ENCODE measurements at regions not wholly inside any gene's neighbourhood (a gene's known extent, or its start where the extent isn't known, plus 50 kb on each side); places are given as distances from the start of the nearest gene placed in this dataset.

DNA sequence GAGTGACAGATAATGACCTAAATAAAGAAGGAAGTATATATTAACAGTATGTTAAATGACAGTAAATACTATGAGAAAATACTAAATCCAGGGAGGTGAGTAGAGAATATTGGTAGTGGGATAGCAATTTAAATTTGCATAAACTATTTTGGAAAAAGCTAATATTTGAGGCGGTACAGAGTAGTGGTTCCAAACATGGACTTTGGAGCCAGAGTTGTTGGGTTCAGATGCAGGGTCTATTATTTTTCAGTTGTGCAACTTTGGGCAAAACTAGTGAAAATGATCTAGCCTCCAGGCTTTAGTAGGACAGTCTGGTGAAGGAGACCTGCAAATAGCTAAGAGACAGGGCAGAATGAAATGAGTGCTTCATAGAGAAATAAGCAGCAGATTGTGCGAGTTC lies 84.8 kb upstream of the SOX3 start:
- TF ChIP-seq, protein P1, sequence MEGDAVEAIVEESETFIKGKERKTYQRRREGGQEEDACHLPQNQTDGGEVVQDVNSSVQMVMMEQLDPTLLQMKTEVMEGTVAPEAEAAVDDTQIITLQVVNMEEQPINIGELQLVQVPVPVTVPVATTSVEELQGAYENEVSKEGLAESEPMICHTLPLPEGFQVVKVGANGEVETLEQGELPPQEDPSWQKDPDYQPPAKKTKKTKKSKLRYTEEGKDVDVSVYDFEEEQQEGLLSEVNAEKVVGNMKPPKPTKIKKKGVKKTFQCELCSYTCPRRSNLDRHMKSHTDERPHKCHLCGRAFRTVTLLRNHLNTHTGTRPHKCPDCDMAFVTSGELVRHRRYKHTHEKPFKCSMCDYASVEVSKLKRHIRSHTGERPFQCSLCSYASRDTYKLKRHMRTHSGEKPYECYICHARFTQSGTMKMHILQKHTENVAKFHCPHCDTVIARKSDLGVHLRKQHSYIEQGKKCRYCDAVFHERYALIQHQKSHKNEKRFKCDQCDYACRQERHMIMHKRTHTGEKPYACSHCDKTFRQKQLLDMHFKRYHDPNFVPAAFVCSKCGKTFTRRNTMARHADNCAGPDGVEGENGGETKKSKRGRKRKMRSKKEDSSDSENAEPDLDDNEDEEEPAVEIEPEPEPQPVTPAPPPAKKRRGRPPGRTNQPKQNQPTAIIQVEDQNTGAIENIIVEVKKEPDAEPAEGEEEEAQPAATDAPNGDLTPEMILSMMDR (IDR thresholded peaks at IDR 0.05), result no peak
- TF ChIP-seq POLR2AphosphoS5 (IDR thresholded peaks at IDR 0.05), result no peak

All from suprapubic skin (tissue), 3 donors.